ENCODE measurements at regions not wholly inside any gene's neighbourhood (a gene's known extent, or its start where the extent isn't known, plus 50 kb on each side); places are given as distances from the start of the nearest gene placed in this dataset.

- no peak for TF ChIP-seq POLR2A (IDR thresholded peaks at IDR 0.05; ENCODE audit: extremely low read depth, insufficient read length)
- TF ChIP-seq CTCF (IDR thresholded peaks at IDR 0.05; ENCODE audit: low read depth, low read length) = no peak
- TF ChIP-seq MAX (IDR thresholded peaks at IDR 0.05; ENCODE audit: low read depth, low read length) = no peak
Measured at GRCh38 chr6:221531-222349, 70.5 kb upstream of the DUSP22 start.
